SK-N-MC (cell line): ENCODE measurements at regions not wholly inside any gene's neighbourhood (a gene's known extent, or its start where the extent isn't known, plus 50 kb on each side); places are given as distances from the start of the nearest gene placed in this dataset.

Source experiments
- DNase-seq: peaks from one replicate; pipeline ENCODE4 v3.0.0-alpha.2; 2011; ENCODE audit warnings: low read depth, low spot score
- H3K27ac ChIP-seq: fragments of 200-600 bp; sonication (generic); 2 replicates; pipeline ENCODE4 v1.5.1; 2016; ENCODE audit warnings: mixed run types
- H3K36me3 ChIP-seq: fragments of 200-600 bp; sonication (generic); 2 replicates; pipeline ENCODE4 v1.6.1; 2017; ENCODE audit warnings: antibody characterized with exemption, low read length, mixed read lengths; ENCODE audit not compliant: insufficient read depth
- H3K4me3 ChIP-seq: fragments of 200-600 bp; sonication (generic); 2 replicates; pipeline ENCODE4 v1.5.1; 2016
- H3K9ac ChIP-seq: fragments of 200-600 bp; sonication (generic); 2 replicates; pipeline ENCODE4 v1.8.0; 2017; ENCODE audit warnings: mixed run types, mixed read lengths; ENCODE audit not compliant: insufficient read length
- H3K9me3 ChIP-seq: fragments of 200-600 bp; sonication (generic); 2 replicates; pipeline ENCODE4 v1.6.1; 2017; ENCODE audit warnings: low read depth, mild to moderate bottlenecking, antibody characterized with exemption, low read length, moderate library complexity, mixed read lengths
- EZH2 ChIP-seq: fragments of 200-600 bp; sonication (generic); IDR thresholded peaks from one replicate; pipeline ENCODE4 v1.6.1; 2017; ENCODE audit warnings: antibody characterized with exemption
- FOXP2 ChIP-seq: optimal IDR thresholded peaks from 2 replicates; pipeline ENCODE3; 2011; ENCODE audit warnings: mild to moderate bottlenecking, moderate library complexity; ENCODE audit not compliant: insufficient read depth; ENCODE audit errors: extremely low read length, control extremely low read depth
- POLR2AphosphoS5 ChIP-seq: IDR thresholded peaks from 2 replicates; pipeline ENCODE4 v1.6.1; 2012; ENCODE audit warnings: mild to moderate bottlenecking, low read depth, low read length, borderline replicate concordance

- Histone ChIP-seq H3K4me3 (no peak overlapping the region), H3K36me3 (no peaks in the 10 kb centered on the region), H3K9me3 (no peaks in the 10 kb centered on the region), H3K27ac (no peak overlapping the region), H3K9ac (no peak overlapping the region)
- DNase-seq: no peak
- TF ChIP-seq FOXP2: no peak
- TF ChIP-seq EZH2: no peak
- TF ChIP-seq POLR2AphosphoS5: no peak
These were observed 54.9 kb upstream of the C5orf46 start for GRCh38 chr5:147961208-147961749.

- Histone ChIP-seq H3K9ac (no peak overlapping the region), H3K27ac (no peak overlapping the region), H3K4me3 (no peak overlapping the region), H3K9me3 (no peaks in the 10 kb centered on the region), H3K36me3 (no peaks in the 10 kb centered on the region)
- TF ChIP-seq FOXP2 (no peak), EZH2 (no peak), POLR2AphosphoS5 (no peak)
- DNase-seq: no peak
These were observed 51.6 kb upstream of the C5orf46 start for GRCh38 chr5:147957901-147958300.

GRCh38 chr5:147956842-147957223 lies 50.5 kb upstream of the C5orf46 start:
- TF ChIP-seq EZH2 (no peak), POLR2AphosphoS5 (no peak), FOXP2 (no peak)
- H3K9ac ChIP-seq: no peak overlapping the region
- H3K9me3 ChIP-seq: no peaks in the 10 kb centered on the region
- no peaks in the 10 kb centered on the region for H3K36me3 ChIP-seq
- DNase-seq: no peak
- H3K27ac ChIP-seq: no peak overlapping the region
- no peak overlapping the region for H3K4me3 ChIP-seq

- Histone ChIP-seq H3K36me3 (no peaks in the 10 kb centered on the region), H3K27ac (no peak overlapping the region), H3K9ac (no peak overlapping the region), H3K4me3 (no peak overlapping the region), H3K9me3 (no peaks in the 10 kb centered on the region)
- DNase-seq: no peak
- TF ChIP-seq POLR2AphosphoS5: no peak
These were observed 49.9 kb upstream of the C5orf46 start for GRCh38 chr5:147956064-147956841.
